IMR-90 (cell line): ENCODE measurements at regions not wholly inside any gene's neighbourhood (a gene's known extent, or its start where the extent isn't known, plus 50 kb on each side); places are given as distances from the start of the nearest gene placed in this dataset.
A peak's percentile ranks its signal among the peaks of the same experiment; 100 is the strongest.

Source experiments
- ATAC-seq: fragments of 200-7000 bp; cut with Tn5 transposase; 2 replicates; pipeline ENCODE4 v1.9.1; 2020; ENCODE audit warnings: low read depth, mild to moderate bottlenecking, moderate library complexity
- BruUV-seq: library from RNA; stranded (reverse); fragments of 400-500 nt; replicated peaks from 2 replicates; lab custom pipeline; 2021; lab: Mats Ljungman, UMichigan
- CTCF ChIA-PET: fragments of 300-600 bp; formaldehyde crosslinking; extraction: SDS; loops from one replicate; lab custom pipeline; 2021; ENCODE audit warnings: antibody characterized with exemption; lab: Yijun Ruan, JAX
- POLR2A ChIA-PET: fragments of 300-600 bp; sonication (Branson Sonifier 250); formaldehyde crosslinking; loops from one replicate; lab custom pipeline; 2022; ENCODE audit warnings: antibody characterized with exemption; ENCODE audit not compliant: unreplicated experiment; lab: Charles Lee
- DNase-seq: peaks from one replicate; pipeline ENCODE4 v3.0.0; 2013
- H2AFZ ChIP-seq: replicated peaks from 2 replicates; pipeline ENCODE3; 2013; ENCODE audit warnings: low read length, mild to moderate bottlenecking; ENCODE audit not compliant: poor library complexity
- H2AK5ac ChIP-seq: 2 replicates; pipeline ENCODE4 v1.6.1; 2013; ENCODE audit warnings: low read depth, low read length, inconsistent platforms
- H2AK9ac ChIP-seq: replicated peaks from 2 replicates; pipeline ENCODE3; 2013; ENCODE audit warnings: mild to moderate bottlenecking, low read depth, low read length, moderate library complexity; ENCODE audit not compliant: poor library complexity
- H2BK120ac ChIP-seq: 2 replicates; pipeline ENCODE4 v1.6.1; 2013; ENCODE audit warnings: low read depth, low read length, inconsistent platforms
- H2BK15ac ChIP-seq: 3 replicates; pipeline ENCODE4 v1.6.1; 2013; ENCODE audit warnings: low read depth, low read length, inconsistent platforms
- H2BK20ac ChIP-seq: 2 replicates; pipeline ENCODE4 v1.6.1; 2013; ENCODE audit warnings: low read depth, mild to moderate bottlenecking, inconsistent platforms, low read length, moderate library complexity
- H2BK5ac ChIP-seq: 2 replicates; pipeline ENCODE4 v1.6.1; 2013; ENCODE audit warnings: mild to moderate bottlenecking, low read depth, low read length, inconsistent platforms; ENCODE audit not compliant: poor library complexity, severe bottlenecking
- H3K14ac ChIP-seq: replicated peaks from 2 replicates; pipeline ENCODE4 v1.6.1; 2013; ENCODE audit warnings: low read depth, low read length, inconsistent platforms
- H3K18ac ChIP-seq: 2 replicates; pipeline ENCODE4 v1.6.1; 2013; ENCODE audit warnings: low read depth, low read length, control low read depth
- H3K23ac ChIP-seq: 2 replicates; pipeline ENCODE4 v1.6.1; 2013; ENCODE audit warnings: low read depth, low read length, inconsistent platforms
- H3K27ac ChIP-seq: 2 replicates; pipeline ENCODE4 v1.5.1; 2013; ENCODE audit warnings: mild to moderate bottlenecking, control low read depth, low read length; ENCODE audit not compliant: insufficient read depth
- H3K27me3 ChIP-seq: 2 replicates; pipeline ENCODE4 v1.6.1; 2013; ENCODE audit warnings: low read length; ENCODE audit not compliant: control insufficient read depth, insufficient read depth
- H3K36me3 ChIP-seq: 2 replicates; pipeline ENCODE4 v1.6.1; 2013; ENCODE audit warnings: low read length, mixed read lengths; ENCODE audit not compliant: control insufficient read depth, insufficient read depth
- H3K4ac ChIP-seq: 2 replicates; pipeline ENCODE4 v1.6.1; 2013; ENCODE audit warnings: low read depth, low read length, inconsistent platforms
- H3K4me1 ChIP-seq: 2 replicates; pipeline ENCODE4 v1.6.1; 2013; ENCODE audit warnings: low read length, mixed read lengths; ENCODE audit not compliant: control insufficient read depth, insufficient read depth
- H3K4me2 ChIP-seq: 2 replicates; pipeline ENCODE4 v1.6.1; 2013; ENCODE audit warnings: low read depth, mild to moderate bottlenecking, control low read depth, low read length, moderate library complexity
- H3K4me3 ChIP-seq: 2 replicates; pipeline ENCODE4 v1.5.1; 2013; ENCODE audit warnings: low read depth, mild to moderate bottlenecking, control low read depth, low read length, moderate library complexity; ENCODE audit not compliant: insufficient read depth
- H3K56ac ChIP-seq: 2 replicates; pipeline ENCODE4 v1.6.1; 2013; ENCODE audit warnings: low read length, inconsistent platforms; ENCODE audit not compliant: insufficient read depth; ENCODE audit errors: extremely low read depth
- H3K79me1 ChIP-seq, 2 experiments: 2 replicates each; pipeline ENCODE4 v1.6.1; 2013; ENCODE audit warnings: low read length in 2 of 2, inconsistent platforms in 1 of 2, low read depth in 1 of 2
- H3K9ac ChIP-seq: 2 replicates; pipeline ENCODE4 v1.6.1; 2013; ENCODE audit warnings: low read depth, low read length, control low read depth
- H3K9me1 ChIP-seq: 2 replicates; pipeline ENCODE4 v1.6.1; 2013; ENCODE audit warnings: low read length, inconsistent platforms; ENCODE audit not compliant: insufficient read depth
- H3K9me3 ChIP-seq: 2 replicates; pipeline ENCODE4 v1.6.1; 2013; ENCODE audit warnings: low read length; ENCODE audit not compliant: control insufficient read depth, insufficient read depth
- H4K20me1 ChIP-seq: 2 replicates; pipeline ENCODE4 v1.6.1; 2013; ENCODE audit warnings: low read length, inconsistent platforms; ENCODE audit not compliant: insufficient read depth
- H4K5ac ChIP-seq: 2 replicates; pipeline ENCODE4 v1.6.1; 2013; ENCODE audit warnings: mild to moderate bottlenecking, low read depth, low read length, control low read depth
- H4K8ac ChIP-seq, 2 experiments: 2 replicates each; pipeline ENCODE4 v1.6.1; 2013; ENCODE audit warnings: low read depth in 2 of 2, low read length in 2 of 2, control low read depth in 1 of 2, inconsistent platforms in 1 of 2
- H4K91ac ChIP-seq: 2 replicates; pipeline ENCODE4 v1.6.1; 2013; ENCODE audit warnings: low read depth, low read length, inconsistent platforms; ENCODE audit not compliant: insufficient read depth
- BHLHE40 ChIP-seq: fragments of 150-350 bp; IDR thresholded peaks from 2 replicates; pipeline ENCODE4 v1.6.1; 2016; ENCODE audit warnings: mild to moderate bottlenecking, low read depth, low read length
- CEBPB ChIP-seq: IDR thresholded peaks from 2 replicates; pipeline ENCODE4 v1.6.1; 2012; ENCODE audit warnings: low read depth, low read length, improper control_type of control experiment
- CHD1 ChIP-seq: IDR thresholded peaks from 2 replicates; pipeline ENCODE4 v1.6.1; 2012; ENCODE audit warnings: low read depth, low read length, improper control_type of control experiment
- ELK1 ChIP-seq: fragments of 150-350 bp; IDR thresholded peaks from 2 replicates; pipeline ENCODE4 v1.6.1; 2016; ENCODE audit warnings: low read depth, mild to moderate bottlenecking, low read length, moderate library complexity, borderline replicate concordance
- MAFK ChIP-seq: IDR thresholded peaks from 2 replicates; pipeline ENCODE4 v1.6.1; 2012; ENCODE audit warnings: low read depth, low read length, improper control_type of control experiment
- MAZ ChIP-seq: IDR thresholded peaks from 2 replicates; pipeline ENCODE4 v1.6.1; 2012; ENCODE audit warnings: low read depth, mild to moderate bottlenecking, low read length, improper control_type of control experiment, moderate library complexity, borderline replicate concordance
- MXI1 ChIP-seq: IDR thresholded peaks from 2 replicates; pipeline ENCODE4 v1.6.1; 2012; ENCODE audit warnings: low read depth, mild to moderate bottlenecking, low read length, moderate library complexity, borderline replicate concordance
- NFE2L2 ChIP-seq: fragments of 150-350 bp; IDR thresholded peaks from 2 replicates; pipeline ENCODE4 v1.6.1; 2016; ENCODE audit warnings: low read depth, mild to moderate bottlenecking, low read length
- POLR2A ChIP-seq: IDR thresholded peaks from 2 replicates; pipeline ENCODE4 v1.6.1; 2012; ENCODE audit warnings: mild to moderate bottlenecking, low read depth, low read length
- RAD21 ChIP-seq: IDR thresholded peaks from 2 replicates; pipeline ENCODE4 v1.6.1; 2012; ENCODE audit warnings: low read length, improper control_type of control experiment
- RCOR1 ChIP-seq: IDR thresholded peaks from 2 replicates; pipeline ENCODE4 v1.6.1; 2012; ENCODE audit warnings: mild to moderate bottlenecking, low read length, improper control_type of control experiment; ENCODE audit not compliant: insufficient replicate concordance
- RFX5 ChIP-seq: IDR thresholded peaks from 2 replicates; pipeline ENCODE4 v1.8.0; 2012; ENCODE audit warnings: low read depth, mild to moderate bottlenecking, low read length, moderate library complexity
- SMC3 ChIP-seq: fragments of 150-350 bp; IDR thresholded peaks from 2 replicates; pipeline ENCODE4 v1.6.1; 2016; ENCODE audit warnings: low read depth, mild to moderate bottlenecking, antibody characterized with exemption, low read length, moderate library complexity
- USF2 ChIP-seq: fragments of 150-350 bp; IDR thresholded peaks from 2 replicates; pipeline ENCODE4 v1.6.1; 2017; ENCODE audit warnings: mild to moderate bottlenecking, antibody characterized with exemption, low read length, low read depth
- WGBS, 2 experiments: methylation state at CpG; one replicate each; pipeline versions ENCODE4 v1.1.5 to v1.1.7; 2013; ENCODE audit warnings: missing lambda C conversion rate in 2 of 2; ENCODE audit not compliant: insufficient read length in 1 of 2; ENCODE audit errors: extremely low coverage in 2 of 2; 5-methylcytosine and 5-hydroxymethylcytosine counted together
- dilution Hi-C: fragments of 300-500 bp; cut with HindIII; formaldehyde crosslinking; loops from one replicate; pipeline ENCODE4 v1.14.3; 2018; ENCODE audit warnings: low sequenced_read_pairs; ENCODE audit not compliant: unreplicated experiment
- in situ Hi-C: fragments of 300-500 bp; cut with MboI; formaldehyde crosslinking; loops from 3 replicates; pipeline ENCODE4 v1.14.3; 2019; ENCODE audit warnings: low sequenced_read_pairs, inconsistent platforms, mixed read lengths
- intact Hi-C: fragments of 100-400 bp; cut with micrococcal nuclease; formaldehyde crosslinking; loops from 2 replicates; pipeline ENCODE4 v1.10.0; 2022

DNA sequence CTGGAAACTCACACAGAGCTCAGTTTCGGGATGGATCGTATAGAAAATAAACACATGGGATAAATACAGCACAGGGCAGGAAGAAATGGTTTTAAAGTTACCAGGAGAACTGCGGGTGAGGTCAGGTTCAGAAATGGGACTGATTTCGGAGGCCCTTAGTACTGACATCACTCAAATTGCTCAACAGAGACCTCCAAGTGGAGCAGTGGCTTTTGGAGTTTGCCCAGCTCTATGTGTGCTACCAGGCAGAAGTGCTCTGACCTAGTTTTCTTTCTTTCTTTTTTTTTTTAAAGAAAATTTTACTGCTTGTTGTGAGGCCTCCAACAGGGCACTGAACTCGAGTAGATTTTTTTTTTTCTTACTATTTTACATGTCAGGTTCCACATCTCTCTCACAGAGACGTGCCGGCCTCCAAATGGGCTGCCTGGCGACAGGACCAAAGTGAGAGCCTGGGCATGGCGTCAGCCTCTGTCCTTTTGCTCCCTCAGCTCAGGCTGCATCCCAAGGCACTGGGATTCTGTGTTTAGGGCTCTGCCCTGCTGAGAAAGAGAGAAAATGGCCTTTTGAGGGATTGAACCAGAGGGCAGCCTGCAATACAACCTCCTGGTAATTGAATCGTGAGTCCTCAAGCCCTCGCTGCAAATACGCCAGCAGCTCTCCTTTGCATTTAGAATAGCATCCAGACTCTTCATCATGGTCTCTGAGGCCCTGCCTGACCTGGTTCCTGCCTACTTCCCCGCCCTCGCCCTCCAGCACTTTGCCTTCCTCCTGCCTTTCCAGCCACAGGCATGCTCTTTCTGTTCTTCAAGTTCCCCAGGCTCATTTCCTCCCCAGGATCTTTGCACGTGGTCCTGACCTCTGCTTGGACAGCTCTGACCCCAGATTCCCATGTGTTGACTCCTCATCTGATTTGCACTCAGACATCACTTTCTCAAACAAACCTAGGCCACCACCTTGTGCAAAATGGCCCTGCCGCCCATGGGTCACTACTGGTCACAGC, 173.5 kb downstream of the FGF1 start:
- CTCF ChIA-PET: interaction anchor here (0.5 kb wide), 1 partner anchor 109 kb away, joined by 3 read pairs; no protein-coding TSS in a partner anchor
- POLR2A ChIA-PET: no interaction called here
- TF ChIP-seq MAFK (no peak), NFE2L2 (no peak), RCOR1 (no peak), POLR2A (no peak), MXI1 (no peak), CHD1 (no peak), SMC3 (no peak), BHLHE40 (no peak), MAZ (no peak), USF2 (no peak), CEBPB (no peak), RAD21 (no peak), RFX5 (no peak), ELK1 (no peak)

More for the DNA sequence above, 173.5 kb downstream of the FGF1 start:
- Histone ChIP-seq H3K4me3 (no peak overlapping the region), H3K18ac (no peak overlapping the region), H2AFZ (peak overlapping the region; percentile 49), H3K36me3 (no peaks in the 10 kb centered on the region), H3K4ac (peak overlapping the region; percentile 51; the same call in 1 of the 2 replicates), H2AK9ac (no peak overlapping the region), H3K9me3 (peaks cover 5% of the 10 kb centered on the region), H2BK15ac (no peak overlapping the region), H3K27ac (no peak overlapping the region), H3K9me1 (peaks cover 3% of the 10 kb centered on the region; the same call in 1 of the 2 replicates), H3K23ac (0 out of 2 replicates have a peak overlapping the region, but pooled peaks have one; percentile 13), H3K4me1 (peaks cover 11% of the 10 kb centered on the region), H4K8ac (0 out of 4 replicates have a peak overlapping the region, but pooled peaks of 1 of the 2 experiments have one; percentile 6), H4K20me1 (no peaks in the 10 kb centered on the region), H2AK5ac (no peak overlapping the region; the same call in 1 of the 2 replicates), H3K14ac (peak overlapping the region; percentile 48; the same call in 1 of the 2 replicates), H2BK5ac (no peak overlapping the region), H3K4me2 (no peak overlapping the region), H3K27me3 (no peaks in the 10 kb centered on the region), H2BK120ac (peak overlapping the region; percentile 36; the same call in 1 of the 2 replicates), H3K56ac (no peak overlapping the region), H3K79me1 (no peaks in the 10 kb centered on the region), H2BK20ac (peak overlapping the region; percentile 38; the same call in 1 of the 2 replicates), H3K9ac (no peak overlapping the region), H4K91ac (peak overlapping the region; percentile 33; the same call in 1 of the 2 replicates), H4K5ac (no peak overlapping the region)
- in situ Hi-C loops (no loop called here), dilution Hi-C loops (no loop called here), intact Hi-C loops (no loop called here)
- ATAC-seq (peak; percentile 76), DNase-seq (peak; percentile 62)
- BruUV-seq: no TSS peak
- 71% methylated on average over 9 of the region's 16 CpGs; no CpG with 5 or more reads in 1 of the 2 experiments for WGBS, 2 experiments
